ENCODE measurements at regions not wholly inside any gene's neighbourhood (a gene's known extent, or its start where the extent isn't known, plus 50 kb on each side); places are given as distances from the start of the nearest gene placed in this dataset.

GRCh38 chr2:220678943-220679342 is 893.2 kb downstream of the EPHA4 start:
- TF ChIP-seq PRDM6 (tag by site-specific recombination; IDR thresholded peaks at IDR 0.05), result no peak
- TF ChIP-seq CTCF (tag by site-specific recombination; IDR thresholded peaks at IDR 0.05), result no peak
- TF ChIP-seq ZNF274 (IDR thresholded peaks at IDR 0.05; ENCODE audit: low read length), result no peak
- TF ChIP-seq ZNF274 (tag by site-specific recombination; IDR thresholded peaks at IDR 0.05; ENCODE audit: borderline replicate concordance), result no peak
